CD4-positive, alpha-beta memory T cell (primary cell): ENCODE measurements at regions not wholly inside any gene's neighbourhood (a gene's known extent, or its start where the extent isn't known, plus 50 kb on each side); places are given as distances from the start of the nearest gene placed in this dataset.

ENCODE experiments used
- CTCF ChIA-PET: fragments of 350-600 bp; sonication (Branson Sonifier 250); formaldehyde crosslinking; loops from one replicate; lab custom pipeline; 2021; ENCODE audit warnings: inconsistent platforms; ENCODE audit not compliant: partially characterized antibody; lab: Charles Lee
- POLR2A ChIA-PET: fragments of 350-600 bp; sonication (Branson Sonifier 250); formaldehyde crosslinking; loops from one replicate; lab custom pipeline; 2021; ENCODE audit not compliant: partially characterized antibody; lab: Charles Lee
- DNase-seq, 5 donors: peaks; one replicate each; pipeline versions ENCODE4 v3.0.0 to v3.0.0-alpha.2; 2020 to 2022; ENCODE audit warnings: mixed read lengths in 1 of 5
- H3K27ac ChIP-seq: one replicate; pipeline ENCODE4 v1.7.0; 2013; ENCODE audit warnings: low read depth, low read length
- H3K27me3 ChIP-seq: 2 replicates; pipeline ENCODE4 v1.7.0; 2013; ENCODE audit warnings: mild to moderate bottlenecking, low read length, moderate library complexity; ENCODE audit not compliant: insufficient read depth
- H3K36me3 ChIP-seq: 2 replicates; pipeline ENCODE4 v1.7.0; 2013; ENCODE audit warnings: mild to moderate bottlenecking, low read length, moderate library complexity; ENCODE audit not compliant: insufficient read depth
- H3K4me1 ChIP-seq: 2 replicates; pipeline ENCODE4 v1.7.0; 2013; ENCODE audit warnings: mild to moderate bottlenecking, low read length, moderate library complexity; ENCODE audit not compliant: insufficient read depth
- H3K4me3 ChIP-seq, 2 donors: one replicate each; pipeline ENCODE4 v1.7.0; 2013; ENCODE audit warnings: low read length in 2 of 2, mild to moderate bottlenecking in 1 of 2
- H3K9me3 ChIP-seq, 2 donors: one replicate each; pipeline ENCODE4 v1.7.0; 2013; ENCODE audit warnings: low read length in 2 of 2, control low read depth in 1 of 2; ENCODE audit not compliant: control insufficient read depth in 1 of 2
- H3K27ac Mint-ChIP-seq, 7 donors: one replicate each; pipeline ENCODE4 v1.8.0; 2020 to 2021; ENCODE audit warnings: mixed read lengths in 7 of 7, mild to moderate bottlenecking in 6 of 7, inconsistent platforms in 3 of 7, moderate library complexity in 3 of 7
- H3K27me3 Mint-ChIP-seq, 2 donors: one replicate each; pipeline ENCODE4 v1.8.0; 2020 to 2021; ENCODE audit warnings: mixed read lengths in 2 of 2
- H3K36me3 Mint-ChIP-seq, 2 donors: one replicate each; pipeline ENCODE4 v1.8.0; 2020 to 2021; ENCODE audit warnings: mixed read lengths in 2 of 2, inconsistent platforms in 1 of 2, mild to moderate bottlenecking in 1 of 2
- H3K4me1 Mint-ChIP-seq, 4 donors: one replicate each; pipeline ENCODE4 v1.8.0; 2020 to 2021; ENCODE audit warnings: mixed read lengths in 4 of 4, mild to moderate bottlenecking in 1 of 4
- H3K4me3 Mint-ChIP-seq, 8 donors: one replicate each; pipeline ENCODE4 v1.8.0; 2020 to 2021; ENCODE audit warnings: mixed read lengths in 8 of 8, mild to moderate bottlenecking in 7 of 8, moderate library complexity in 6 of 8, inconsistent platforms in 3 of 8
- H3K9me3 Mint-ChIP-seq, 8 donors: one replicate each; pipeline ENCODE4 v1.8.0; 2020 to 2021; ENCODE audit warnings: mixed read lengths in 8 of 8, mild to moderate bottlenecking in 5 of 8, inconsistent platforms in 3 of 8, moderate library complexity in 1 of 8
- intact Hi-C: fragments of 100-400 bp; cut with micrococcal nuclease; formaldehyde crosslinking; loops from one replicate; pipeline ENCODE4 v1.15.1; 2023

- Mint-ChIP-seq H3K27me3 (no peaks in the 10 kb centered on the region), H3K4me3 (no peak overlapping the region), H3K9me3 (peaks cover 0 to 5% (median 3%) of the 10 kb centered on the region in 8 donors), H3K4me1 (no peaks in the 10 kb centered on the region), H3K27ac (no peak overlapping the region), H3K36me3 (no peaks in the 10 kb centered on the region)
- Histone ChIP-seq H3K27ac (peak overlapping the region; percentile 12), H3K9me3 (no peaks in the 10 kb centered on the region), H3K4me3 (peak overlapping the region in 1 of 2 donors; percentile 37), H3K36me3 (no peaks in the 10 kb centered on the region), H3K27me3 (no peaks in the 10 kb centered on the region), H3K4me1 (peaks cover 20% of the 10 kb centered on the region)
- peak in 3 of 5 donors; percentile 19 to 34 (median 29) for DNase-seq
- POLR2A ChIA-PET = interaction anchor here (0.9 to 2.4 kb wide), 11 partner anchors 15 to 515 kb away, joined by 3 to 20 read pairs (median 4); no protein-coding TSS in a partner anchor
- intact Hi-C loops = loop anchor here (5.0 kb wide), 1 partner anchor 430 kb away; no protein-coding TSS in a partner anchor
- CTCF ChIA-PET = interaction anchor here (0.6 to 2.5 kb wide), 6 partner anchors 289 to 515 kb away, joined by 3 to 10 read pairs (median 4); partner anchors contain the start of gene TRIM13
These were observed 331.6 kb downstream of the DLEU7 start for GRCh38 chr13:50511877-50512341.

GRCh38 chr13:50512474-50513299, 330.8 kb downstream of the DLEU7 start:
- Mint-ChIP-seq H3K27ac (no peak overlapping the region), H3K4me3 (no peak overlapping the region), H3K4me1 (no peaks in the 10 kb centered on the region), H3K9me3 (peaks cover 0 to 4% (median 3%) of the 10 kb centered on the region in 8 donors), H3K27me3 (no peaks in the 10 kb centered on the region), H3K36me3 (no peaks in the 10 kb centered on the region)
- no peaks in the 10 kb centered on the region for H3K9me3 ChIP-seq
- no peaks in the 10 kb centered on the region for H3K36me3 ChIP-seq
- H3K4me1 ChIP-seq = peaks cover 20% of the 10 kb centered on the region
- peak overlapping the region; percentile 12 for H3K27ac ChIP-seq
- H3K4me3 ChIP-seq = peak overlapping the region; percentile 14 to 37
- ChIA-PET CTCF (interaction anchor here (0.6 to 2.5 kb wide), 5 partner anchors 324 to 516 kb away, joined by 3 to 10 read pairs (median 5); partner anchors contain the start of gene TRIM13), POLR2A (interaction anchor here (0.6 to 2.4 kb wide), 13 partner anchors 16 to 1233 kb away, joined by 3 to 20 read pairs (median 3); no protein-coding TSS in a partner anchor)
- no peaks in the 10 kb centered on the region for H3K27me3 ChIP-seq
- peak; percentile 36 to 49 (median 47) for DNase-seq
- intact Hi-C loops = loop anchor here (5.0 kb wide), 1 partner anchor 430 kb away; no protein-coding TSS in a partner anchor

GRCh38 chr13:50513300-50513877, 330.1 kb downstream of the DLEU7 start:
- POLR2A ChIA-PET = interaction anchor here (0.8 to 2.4 kb wide), 5 partner anchors 15 to 431 kb away, joined by 3 to 20 read pairs (median 3); no protein-coding TSS in a partner anchor

GRCh38 chr13:50514249-50514648, 329.2 kb downstream of the DLEU7 start:
- Mint-ChIP-seq H3K36me3 (no peaks in the 10 kb centered on the region), H3K27me3 (no peaks in the 10 kb centered on the region), H3K9me3 (peaks cover 0 to 2% (median 0%) of the 10 kb centered on the region in 8 donors), H3K4me3 (no peak overlapping the region), H3K4me1 (peaks cover 8 to 11% (median 8%) of the 10 kb centered on the region in 4 donors), H3K27ac (peak overlapping the region in 2 of 7 donors; percentile 65 to 76)
- Histone ChIP-seq H3K4me3 (no peak overlapping the region), H3K4me1 (peaks cover 27% of the 10 kb centered on the region), H3K27me3 (no peaks in the 10 kb centered on the region), H3K27ac (no peak overlapping the region), H3K36me3 (no peaks in the 10 kb centered on the region), H3K9me3 (no peaks in the 10 kb centered on the region)
- CTCF ChIA-PET = interaction anchor here (2.3 to 2.5 kb wide), 2 partner anchors 397 to 518 kb away, joined by 5 to 10 read pairs; partner anchors contain the start of gene TRIM13
- intact Hi-C loops = loop anchor here (5.0 kb wide), 1 partner anchor 432 kb away; no protein-coding TSS in a partner anchor
- DNase-seq = no peak
- POLR2A ChIA-PET = no interaction called here

More at GRCh38 chr13:50513300-50513877, 330.1 kb downstream of the DLEU7 start:
- Mint-ChIP-seq H3K27me3 (no peaks in the 10 kb centered on the region), H3K27ac (no peak overlapping the region), H3K4me3 (no peak overlapping the region), H3K4me1 (peaks cover 0 to 4% (median 2%) of the 10 kb centered on the region in 4 donors), H3K36me3 (no peaks in the 10 kb centered on the region), H3K9me3 (peaks cover 0 to 3% (median 1%) of the 10 kb centered on the region in 8 donors)
- peak overlapping the region in 1 of 2 donors; percentile 14 for H3K4me3 ChIP-seq
- CTCF ChIA-PET = interaction anchor here (1.9 to 2.5 kb wide), 3 partner anchors 398 to 517 kb away, joined by 5 to 10 read pairs (median 6); partner anchors contain the start of gene TRIM13
- H3K27me3 ChIP-seq = no peaks in the 10 kb centered on the region
- no peaks in the 10 kb centered on the region for H3K36me3 ChIP-seq
- H3K4me1 ChIP-seq = peaks cover 20% of the 10 kb centered on the region
- peak overlapping the region; percentile 12 for H3K27ac ChIP-seq
- intact Hi-C loops = loop anchor here (5.0 kb wide), 1 partner anchor 431 kb away; no protein-coding TSS in a partner anchor
- no peak for DNase-seq
- no peaks in the 10 kb centered on the region for H3K9me3 ChIP-seq

GRCh38 chr13:50518131-50518530, 325.4 kb downstream of the DLEU7 start:
- Histone ChIP-seq H3K27me3 (no peaks in the 10 kb centered on the region), H3K36me3 (no peaks in the 10 kb centered on the region), H3K27ac (no peak overlapping the region), H3K4me3 (no peak overlapping the region), H3K9me3 (no peaks in the 10 kb centered on the region), H3K4me1 (peaks cover 19% of the 10 kb centered on the region)
- H3K4me3 Mint-ChIP-seq = no peak overlapping the region
- POLR2A ChIA-PET = interaction anchor here (0.6 kb wide), 1 partner anchor 431 kb away, joined by 4 read pairs; no protein-coding TSS in a partner anchor
- H3K36me3 Mint-ChIP-seq = no peaks in the 10 kb centered on the region
- intact Hi-C loops = no loop called here
- H3K27ac Mint-ChIP-seq = no peak overlapping the region
- H3K27me3 Mint-ChIP-seq = no peaks in the 10 kb centered on the region
- no peaks in the 10 kb centered on the region for H3K9me3 Mint-ChIP-seq
- H3K4me1 Mint-ChIP-seq = peaks cover 15 to 19% (median 17%) of the 10 kb centered on the region in 4 donors
- no peak for DNase-seq
- CTCF ChIA-PET = no interaction called here

GRCh38 chr13:50518781-50519201, 324.7 kb downstream of the DLEU7 start:
- peaks cover 15 to 19% (median 17%) of the 10 kb centered on the region in 4 donors for H3K4me1 Mint-ChIP-seq
- H3K4me1 ChIP-seq = peaks cover 13% of the 10 kb centered on the region
- DNase-seq = no peak
- intact Hi-C loops = no loop called here
- no peak overlapping the region for H3K4me3 Mint-ChIP-seq
- H3K36me3 ChIP-seq = no peaks in the 10 kb centered on the region
- ChIA-PET CTCF (no interaction called here), POLR2A (no interaction called here)
- H3K36me3 Mint-ChIP-seq = no peaks in the 10 kb centered on the region
- H3K9me3 Mint-ChIP-seq = no peaks in the 10 kb centered on the region
- no peak overlapping the region for H3K27ac ChIP-seq
- H3K27me3 ChIP-seq = no peaks in the 10 kb centered on the region
- peak overlapping the region in 2 of 7 donors; percentile 7 to 18 for H3K27ac Mint-ChIP-seq
- H3K9me3 ChIP-seq = no peaks in the 10 kb centered on the region
- no peaks in the 10 kb centered on the region for H3K27me3 Mint-ChIP-seq
- H3K4me3 ChIP-seq = no peak overlapping the region
